ENCODE measurements at regions not wholly inside any gene's neighbourhood (a gene's known extent, or its start where the extent isn't known, plus 50 kb on each side); places are given as distances from the start of the nearest gene placed in this dataset.

GRCh38 chr14:106051796-106052195 is 525.4 kb downstream of the TMEM121 start:
- TF ChIP-seq CTCF (IDR thresholded peaks at IDR 0.05; ENCODE audit: insufficient read depth, low read length) (no peak), POLR2AphosphoS5 (IDR thresholded peaks at IDR 0.05; ENCODE audit: low read depth) (no peak), REST (IDR thresholded peaks at IDR 0.05; ENCODE audit: insufficient replicate concordance, low read depth) (no peak)
